ENCODE measurements at regions not wholly inside any gene's neighbourhood (a gene's known extent, or its start where the extent isn't known, plus 50 kb on each side); places are given as distances from the start of the nearest gene placed in this dataset.

GRCh38 chr5:114949756-114950155, 220.0 kb downstream of the TRIM36 start (continued):
- TF ChIP-seq MITF (IDR thresholded peaks at IDR 0.05) = no peak
- TF ChIP-seq MXI1 (IDR thresholded peaks at IDR 0.05; ENCODE audit: low read depth, low read length) = no peak
- TF ChIP-seq ATF1 (CRISPR knock-in tag; IDR thresholded peaks at IDR 0.05) = no peak
- no peak for TF ChIP-seq ATF1 (tag; IDR thresholded peaks at IDR 0.05)

- POLR2A ChIA-PET = no interaction called here
- 0% methylated on average over 3 of the region's 3 CpGs for WGBS (ENCODE audit: insufficient coverage, low coverage, missing lambda C conversion rate)
- DNase-seq (ENCODE audit: extremely low read depth in 1 of 4, low spot score in 3 of 4) (no peak), ATAC-seq (no peak), FAIRE-seq (no peak)
- Histone ChIP-seq H4K20me1 (replicated peaks; ENCODE audit: control insufficient read depth, insufficient read depth, low read length) (no peaks in the 10 kb centered on the region), H3K36me3 (ENCODE audit: control insufficient read depth, insufficient read depth, low read length) (no peaks in the 10 kb centered on the region), H3K27me3 (ENCODE audit: control insufficient read depth in 2 of 2, insufficient read depth in 2 of 2, low read length in 2 of 2) (no peaks in the 10 kb centered on the region), H3K4me1 (replicated peaks in 1 of 2; ENCODE audit: control insufficient read depth in 2 of 2, insufficient read depth in 2 of 2, low read length in 2 of 2) (no peaks in the 10 kb centered on the region), H3K9ac (ENCODE audit: insufficient read depth in 1 of 2, low read depth in 2 of 2, low read length in 2 of 2) (no peak overlapping the region), H3K9me1 (ENCODE audit: control insufficient read depth, insufficient read depth, low read length) (no peaks in the 10 kb centered on the region), H3K27ac (ENCODE audit: extremely low read depth, low read depth, low read length) (no peak overlapping the region), H2AFZ (ENCODE audit: low read depth, low read length) (no peak overlapping the region), H3K79me2 (ENCODE audit: control insufficient read depth, insufficient read depth, low read length) (no peaks in the 10 kb centered on the region), H3K9me3 (replicated peaks; ENCODE audit: control insufficient read depth, insufficient read depth, low read depth, low read length) (no peaks in the 10 kb centered on the region; the same call in none of the 2 replicates), H3K4me3 (no peak overlapping the region), H3K4me2 (ENCODE audit: insufficient read depth, low read length) (no peak overlapping the region)
- no TSS peak for BruUV-seq (replicated peaks)
- in situ Hi-C loops (cut with MboI) (no loop called here), intact Hi-C loops (cut with micrococcal nuclease) (no loop called here)
- CTCF ChIA-PET (ENCODE audit: low intra/inter-chr PET ratio) = no interaction called here
- TF ChIP-seq NFE2L1 (tag; IDR thresholded peaks at IDR 0.05; ENCODE audit: borderline replicate concordance, low read depth) (no peak), ZNF282 (CRISPR knock-in tag; IDR thresholded peaks at IDR 0.05) (no peak), DMBX1 (CRISPR knock-in tag; IDR thresholded peaks at IDR 0.05; ENCODE audit: borderline replicate concordance) (no peak), UBTF (IDR thresholded peaks at IDR 0.05; ENCODE audit: borderline replicate concordance in 1 of 2, low read depth in 2 of 2, low read length in 2 of 2) (no peak), RB1 (IDR thresholded peaks at IDR 0.05; ENCODE audit: low read depth) (no peak), NUFIP1 (IDR thresholded peaks at IDR 0.05; ENCODE audit: partially characterized antibody) (no peak), TRIM28 (IDR thresholded peaks at IDR 0.05) (no peak), E2F6 (IDR thresholded peaks at IDR 0.05; ENCODE audit: borderline replicate concordance in 1 of 2, extremely low read depth in 1 of 2, insufficient read depth in 1 of 2, insufficient read length in 1 of 2, low read depth in 1 of 2, low read length in 1 of 2, poor library complexity in 1 of 2, severe bottlenecking in 1 of 2) (no peak), MYNN (IDR thresholded peaks at IDR 0.05) (no peak), MYNN (CRISPR knock-in tag; IDR thresholded peaks at IDR 0.05) (no peak), RNF219 (CRISPR knock-in tag; IDR thresholded peaks at IDR 0.05) (no peak), MAFK (IDR thresholded peaks at IDR 0.05; ENCODE audit: low read length) (no peak)
Measured at GRCh38 chr5:114948986-114949621, 220.6 kb downstream of the TRIM36 start.

Data from K562 (cell line).